HG03196 (cell line): ENCODE measurements at regions not wholly inside any gene's neighbourhood (a gene's known extent, or its start where the extent isn't known, plus 50 kb on each side); places are given as distances from the start of the nearest gene placed in this dataset.

ENCODE experiments used
- ATAC-seq: cut with Tn5 transposase; IDR thresholded peaks from one replicate; pipeline ENCODE4 v1.9.1; 2021; ENCODE audit not compliant: unreplicated experiment

DNA sequence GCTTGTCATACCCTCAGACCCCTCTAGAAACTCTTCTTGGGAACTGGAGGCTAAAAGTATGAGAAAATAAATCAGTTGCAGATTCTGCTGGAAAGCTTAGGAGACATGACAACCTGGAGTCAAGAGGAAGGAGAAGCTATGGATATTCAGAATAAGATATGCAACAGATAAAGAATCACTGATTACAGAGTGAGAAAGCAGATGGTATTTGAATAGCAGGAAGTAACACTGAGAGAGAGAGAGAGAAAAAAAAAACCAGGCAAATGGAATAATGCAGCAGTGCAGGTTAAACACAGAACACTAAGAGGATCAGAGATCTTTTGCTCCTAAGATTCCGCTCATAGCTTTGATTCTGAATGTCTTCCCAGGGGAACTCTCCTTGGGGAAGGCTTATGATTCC lies 1284.1 kb upstream of the NXPH2 start:
- no peak for ATAC-seq

DNA sequence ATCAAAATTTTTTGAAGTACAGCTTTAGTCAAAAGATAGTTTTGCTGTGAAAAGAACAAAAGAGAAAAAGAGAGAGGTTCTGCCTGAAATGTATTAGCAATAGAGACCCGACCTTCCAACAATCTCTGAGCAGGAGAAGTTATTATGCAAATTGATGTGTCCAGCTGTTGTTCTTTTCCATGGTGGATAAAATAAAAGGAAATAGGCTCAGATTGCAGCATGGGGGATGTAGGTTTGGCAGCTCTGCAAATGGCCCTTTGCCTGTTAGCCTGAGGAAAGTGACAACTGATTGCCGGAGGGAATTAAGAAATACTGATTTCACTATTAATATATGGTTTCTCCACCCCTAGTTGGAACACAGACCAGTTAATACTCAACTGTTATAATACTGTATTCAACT lies 1283.2 kb upstream of the NXPH2 start:
- no peak for ATAC-seq

DNA sequence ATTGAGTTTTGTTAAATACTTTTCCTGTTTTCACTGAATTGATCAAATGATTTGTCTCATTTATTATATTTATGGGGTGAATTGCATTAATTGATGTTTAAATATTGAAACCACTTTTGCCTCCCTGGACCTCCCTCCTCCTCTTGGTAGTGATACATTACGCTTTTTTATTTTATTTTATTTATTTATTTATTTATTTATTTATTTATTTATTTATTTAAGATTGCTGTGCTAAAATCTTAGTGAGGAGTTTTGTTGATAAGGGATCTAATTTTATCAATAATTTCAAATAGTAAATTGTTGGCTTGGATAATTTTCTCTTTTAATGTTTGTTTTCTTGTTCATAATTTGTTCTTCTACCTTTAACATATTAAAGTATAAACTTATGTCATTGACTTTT lies 1281.0 kb upstream of the NXPH2 start:
- no peak for ATAC-seq

DNA sequence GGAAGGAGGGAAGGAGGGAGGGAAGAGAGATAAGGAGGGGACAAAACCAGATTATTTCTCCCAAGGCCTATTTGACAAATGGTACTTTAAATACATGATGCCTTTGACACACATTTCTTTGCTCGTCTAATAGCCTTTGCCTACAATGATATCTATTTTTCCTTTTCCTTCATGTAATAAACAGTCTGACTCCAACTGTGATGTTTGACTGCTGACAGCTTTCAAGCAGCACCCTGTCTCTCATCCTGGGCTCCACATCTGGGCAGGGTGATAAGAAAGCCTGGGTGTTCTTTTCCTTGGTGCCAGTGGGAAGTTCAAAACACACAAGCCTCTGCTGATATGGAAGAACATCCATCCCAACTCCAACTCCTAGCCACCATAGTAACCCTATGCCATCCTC lies 1277.7 kb upstream of the NXPH2 start:
- no peak for ATAC-seq

DNA sequence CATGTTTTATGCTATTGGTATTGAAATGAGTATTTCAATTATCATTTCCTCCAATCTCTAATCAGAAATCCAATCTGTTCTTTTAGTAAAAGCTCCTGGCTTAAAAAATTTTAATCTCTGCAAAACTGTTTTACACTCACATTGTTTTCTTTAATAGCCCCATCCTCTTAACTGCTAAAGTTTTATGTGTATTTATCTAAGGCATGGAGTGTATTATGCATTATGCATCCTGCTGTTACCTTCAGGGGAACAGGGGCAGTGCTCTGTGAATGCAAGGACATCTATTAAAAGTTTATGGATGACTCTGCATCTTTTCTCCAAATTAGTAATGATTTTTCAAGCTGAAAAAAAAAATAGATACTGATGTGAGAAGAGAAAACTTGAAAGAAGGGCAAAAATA lies 1261.6 kb upstream of the NXPH2 start:
- ATAC-seq, result no peak

DNA sequence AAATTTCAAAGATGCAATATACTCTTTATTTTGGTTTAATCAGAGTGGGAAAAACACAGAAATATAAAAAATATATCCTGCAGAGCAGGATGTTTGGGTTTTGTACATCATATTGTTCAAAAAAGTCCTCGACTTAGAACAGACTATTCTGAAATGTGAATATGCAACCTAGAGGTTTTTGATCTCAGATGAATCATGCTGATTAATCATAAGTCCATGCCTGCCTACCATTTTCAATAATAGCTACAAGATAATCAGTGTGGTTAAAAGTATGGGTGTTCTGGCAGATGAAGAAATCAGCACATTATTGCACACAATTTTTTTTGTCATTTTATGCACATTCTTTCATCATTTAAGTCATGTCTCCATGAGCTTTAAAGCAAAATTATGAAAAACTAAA lies 1261.0 kb upstream of the NXPH2 start:
- no peak for ATAC-seq

DNA sequence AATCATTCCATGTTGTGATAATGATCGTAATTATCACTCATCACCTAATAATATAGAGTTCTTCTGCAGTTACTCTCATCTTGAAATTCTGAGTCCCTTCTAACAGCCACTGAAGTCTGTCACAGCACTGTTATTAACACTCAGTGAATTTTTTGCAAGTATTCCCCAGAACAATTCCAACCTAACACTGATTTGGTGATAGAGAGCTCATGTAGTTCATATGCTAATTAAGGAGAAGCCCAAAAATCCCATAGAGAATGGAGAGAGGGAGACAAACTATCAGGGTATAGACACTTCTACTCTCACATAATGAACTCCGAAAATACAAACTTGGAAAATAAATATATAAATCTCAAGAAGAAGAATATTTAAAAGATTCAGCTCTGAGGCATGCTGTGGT lies 1253.4 kb upstream of the NXPH2 start:
- ATAC-seq, result no peak

DNA sequence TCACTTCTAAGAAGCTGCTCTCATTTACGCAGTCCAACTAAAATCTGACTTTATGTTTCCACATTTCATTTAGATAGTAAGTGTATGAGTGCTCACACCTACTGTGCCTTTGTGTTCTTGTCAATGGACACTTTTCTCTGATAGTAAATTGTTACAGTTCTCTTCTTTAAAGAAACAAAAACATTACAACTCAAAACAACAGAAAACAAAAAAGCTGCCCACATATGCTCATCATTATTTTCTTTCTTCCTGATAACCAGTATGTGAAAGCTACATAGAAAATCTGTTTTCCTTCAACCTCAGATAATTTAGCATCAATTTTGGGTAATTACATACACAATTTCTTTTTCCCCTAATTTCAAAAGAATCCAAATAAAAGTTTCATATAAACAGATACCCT lies 1247.8 kb upstream of the NXPH2 start:
- ATAC-seq, result no peak

DNA sequence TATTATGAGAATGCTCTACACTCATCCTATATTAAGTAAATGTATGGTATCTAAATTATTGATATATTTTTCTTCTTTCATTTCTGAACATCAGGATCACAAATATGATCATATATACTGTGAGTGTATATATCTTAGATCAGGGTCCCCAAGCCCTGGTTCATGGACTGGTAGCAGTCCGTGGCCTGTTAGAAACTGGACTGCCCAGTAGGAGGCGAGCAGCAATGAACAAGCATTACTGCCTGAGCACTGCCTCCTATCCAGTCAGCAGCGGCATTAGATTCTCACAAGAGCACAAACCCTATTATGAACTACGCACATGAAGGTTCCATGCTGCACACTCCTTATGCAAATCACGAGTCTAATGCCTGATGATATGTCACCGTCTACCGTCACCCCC lies 1247.1 kb upstream of the NXPH2 start:
- ATAC-seq, result no peak

DNA sequence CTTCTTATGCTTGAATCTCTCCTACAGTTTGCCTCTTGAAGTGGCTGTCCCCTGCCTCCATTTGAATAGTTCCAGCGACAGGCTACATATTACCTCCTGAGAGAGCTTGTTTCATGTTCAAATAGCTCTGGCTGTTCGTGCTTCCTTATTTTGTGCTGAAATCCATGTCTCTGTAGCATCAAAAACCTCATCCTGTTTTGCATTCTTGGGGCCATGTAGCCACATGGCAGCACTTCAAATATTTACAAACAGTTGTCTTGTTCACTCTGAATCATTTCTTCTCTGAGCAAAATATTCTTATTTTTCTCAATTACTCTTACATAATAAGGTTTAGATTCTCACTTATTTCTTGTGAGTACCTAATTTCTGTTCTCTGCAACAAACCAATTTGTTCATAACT lies 1243.1 kb upstream of the NXPH2 start:
- no peak for ATAC-seq

DNA sequence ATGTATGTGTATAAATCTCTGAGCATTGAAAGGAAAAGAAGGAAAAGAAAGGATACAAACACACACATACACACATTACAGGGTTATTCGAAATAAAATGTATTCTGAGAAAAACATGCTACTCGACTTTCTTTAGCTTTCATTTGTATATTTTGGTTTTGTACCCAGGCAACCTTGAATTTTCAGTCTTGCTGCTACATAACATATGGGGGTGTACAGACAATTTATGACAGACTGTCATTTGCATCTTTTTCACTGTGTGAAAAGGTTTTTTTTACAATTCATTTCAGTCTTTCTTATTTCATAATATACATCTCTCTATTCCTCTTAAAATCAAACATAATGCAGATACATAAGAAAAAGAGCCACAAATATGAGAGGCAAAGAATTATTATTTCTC lies 1238.4 kb upstream of the NXPH2 start:
- no peak for ATAC-seq

DNA sequence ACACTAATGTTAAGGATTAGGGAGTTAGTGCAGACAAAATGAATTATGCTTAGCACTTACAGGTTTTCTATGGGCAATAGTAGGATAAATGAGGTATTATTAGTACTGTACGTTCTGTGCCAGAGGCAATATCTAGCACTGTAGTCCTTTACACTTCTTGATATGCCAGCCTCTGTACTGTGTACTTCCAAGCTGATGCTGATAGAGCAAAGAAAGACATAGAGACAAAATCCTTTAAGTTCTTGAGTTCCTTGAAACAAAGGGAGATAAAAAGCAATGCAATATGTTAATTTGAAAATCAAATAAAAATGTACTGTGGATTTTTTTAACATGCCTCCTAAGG lies 1234.0 kb upstream of the NXPH2 start:
- ATAC-seq, result no peak

DNA sequence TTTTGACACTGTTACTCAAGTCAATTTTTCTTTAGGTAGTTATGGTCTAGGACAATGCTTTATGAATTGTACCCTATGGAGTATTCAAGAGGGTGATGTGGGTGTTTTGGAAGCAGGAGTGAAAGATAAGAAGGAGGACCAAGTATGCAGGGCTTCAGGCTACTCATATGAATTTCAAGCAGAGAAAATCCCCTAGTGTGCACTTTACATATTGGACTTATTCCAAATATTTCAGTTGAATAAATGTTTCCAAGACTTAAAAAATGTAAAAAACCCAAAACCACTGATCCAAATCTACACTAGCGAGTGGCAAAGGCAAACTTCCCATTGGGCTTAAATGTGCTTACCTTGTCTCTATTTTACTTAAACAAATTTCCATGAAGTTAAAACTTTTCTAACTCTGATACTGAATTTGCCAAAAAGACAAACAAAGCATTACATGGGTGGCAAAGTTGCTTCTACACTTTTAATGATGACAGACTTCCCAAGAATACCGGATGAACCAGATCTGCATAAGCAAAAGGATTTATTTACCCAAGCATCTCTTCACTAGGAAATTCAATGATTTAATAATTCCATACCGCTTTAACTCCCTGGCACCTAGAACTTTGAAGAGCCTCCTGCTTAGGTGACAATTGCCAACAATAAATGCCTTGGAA lies 1233.5 kb upstream of the NXPH2 start:
- no peak for ATAC-seq

DNA sequence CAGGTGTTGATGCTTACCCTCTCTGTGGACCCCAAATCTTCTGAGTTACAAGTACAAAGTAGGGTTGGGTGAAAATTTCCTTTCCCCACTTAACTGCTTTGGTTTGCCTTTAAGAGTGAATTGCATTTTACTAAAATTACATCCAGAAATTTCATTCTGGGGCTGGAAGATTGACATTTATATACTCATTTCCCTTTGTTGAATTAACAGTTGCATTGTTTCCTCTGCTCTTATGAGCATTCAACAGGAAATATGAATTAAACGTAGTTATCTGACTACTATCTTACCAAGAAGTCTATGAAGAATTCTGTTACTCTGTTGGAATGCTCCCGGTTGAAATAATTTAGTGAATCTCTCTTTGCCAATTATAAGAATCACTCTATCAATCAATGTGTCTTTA lies 1231.1 kb upstream of the NXPH2 start:
- ATAC-seq, result no peak

DNA sequence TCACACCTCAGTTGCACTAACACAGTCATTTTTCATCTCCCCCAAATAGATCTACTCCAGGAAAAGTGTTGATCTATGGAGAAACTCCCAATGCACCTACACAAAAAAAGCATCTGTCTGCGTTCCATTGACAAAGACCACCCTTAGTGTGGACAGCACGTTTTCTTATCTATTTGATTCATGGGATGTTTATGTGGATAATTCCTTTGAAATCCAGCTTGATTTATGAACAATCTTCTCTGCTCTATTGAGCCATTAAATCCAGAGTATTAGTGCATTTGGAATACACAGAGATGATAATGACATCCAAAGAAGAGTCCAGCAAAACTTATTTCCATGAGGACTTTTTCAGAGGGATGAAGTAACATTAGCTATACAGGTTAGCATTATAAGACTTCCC lies 1221.9 kb upstream of the NXPH2 start:
- ATAC-seq, result no peak

DNA sequence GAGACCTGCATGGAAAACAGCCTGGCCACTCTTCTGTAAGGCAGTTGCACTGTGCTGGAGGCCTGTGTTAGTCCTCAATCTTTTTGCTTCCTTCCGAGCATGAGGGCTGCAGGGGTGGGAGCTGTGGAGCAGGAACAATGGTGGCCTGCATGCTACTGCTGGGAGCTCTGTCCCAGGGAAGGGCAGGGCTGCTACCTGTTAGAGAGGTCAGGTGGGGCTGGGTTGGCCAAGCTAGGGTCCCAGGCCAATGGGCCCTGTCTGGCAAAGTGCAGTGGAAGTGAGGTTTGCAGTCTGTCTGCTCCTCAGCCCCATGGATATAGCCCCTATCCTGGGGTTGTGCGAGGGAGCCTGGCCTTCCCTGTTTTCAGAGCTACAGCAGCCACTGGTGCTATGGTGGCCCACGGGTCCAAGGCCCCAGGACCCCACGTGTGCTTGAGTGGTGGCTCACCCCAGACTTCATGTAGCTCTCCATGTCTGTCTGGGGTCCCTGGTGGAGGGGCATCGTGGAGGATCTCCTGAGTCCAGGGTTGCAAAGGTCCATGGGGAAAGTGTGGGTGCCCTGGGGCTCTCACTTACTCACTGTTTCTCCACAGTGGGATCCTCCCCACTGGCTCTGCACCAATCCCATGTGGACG lies 1212.6 kb upstream of the NXPH2 start:
- ATAC-seq, result no peak

DNA sequence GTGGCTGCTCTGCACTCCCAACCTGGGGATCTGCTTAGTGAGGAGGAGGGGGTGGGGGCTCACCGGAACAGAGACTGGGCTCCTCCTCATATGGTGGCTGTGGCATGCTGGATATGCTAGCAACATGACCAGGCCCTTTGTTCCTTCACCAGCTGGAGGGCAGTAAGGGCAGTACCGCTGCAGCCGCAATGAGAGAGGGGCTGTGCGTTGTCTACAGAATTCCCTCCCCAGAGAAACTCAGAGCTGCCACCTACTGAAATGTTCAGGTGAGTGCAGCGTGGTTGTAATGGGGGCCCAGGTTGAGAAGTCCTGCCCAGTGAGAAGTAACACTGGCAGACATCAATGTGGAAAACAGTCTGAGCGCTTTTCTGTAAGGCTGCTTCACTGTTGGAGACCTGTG lies 1211.9 kb upstream of the NXPH2 start:
- ATAC-seq, result no peak

DNA sequence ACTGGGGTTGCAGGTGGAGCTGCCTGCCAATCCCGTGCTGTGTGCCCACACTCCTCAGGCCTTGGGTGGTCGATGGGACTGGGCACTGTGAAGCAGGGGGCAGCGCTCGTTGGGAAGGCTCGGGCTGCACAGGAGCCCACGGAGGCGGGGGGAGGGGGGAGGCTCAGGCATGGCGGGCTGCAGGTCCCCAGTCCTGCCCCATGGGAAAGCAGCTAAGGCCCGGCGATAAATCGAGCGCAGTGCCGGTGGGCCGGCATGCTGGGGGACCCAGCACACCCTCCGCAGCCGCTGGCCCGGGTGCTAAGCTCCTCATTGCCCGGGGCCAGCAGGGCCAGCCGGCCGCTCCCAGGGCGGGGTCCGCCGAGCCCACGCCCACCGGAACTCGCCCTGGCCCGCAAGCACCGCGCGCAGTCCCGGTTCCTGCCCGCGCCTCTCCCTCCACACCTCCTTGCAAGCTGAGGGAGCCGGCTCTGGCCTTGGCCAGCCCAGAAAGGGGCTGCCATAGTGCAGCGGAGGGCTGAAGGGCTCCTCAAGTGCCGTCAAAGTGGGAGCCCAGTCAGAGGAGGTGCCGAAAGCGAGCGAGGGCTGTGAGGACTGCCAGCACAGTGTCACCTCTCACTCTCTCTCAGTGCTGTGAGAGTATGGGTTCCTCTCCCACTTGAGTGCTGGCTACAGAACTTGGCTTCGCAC lies 1210.6 kb upstream of the NXPH2 start:
- no peak for ATAC-seq

DNA sequence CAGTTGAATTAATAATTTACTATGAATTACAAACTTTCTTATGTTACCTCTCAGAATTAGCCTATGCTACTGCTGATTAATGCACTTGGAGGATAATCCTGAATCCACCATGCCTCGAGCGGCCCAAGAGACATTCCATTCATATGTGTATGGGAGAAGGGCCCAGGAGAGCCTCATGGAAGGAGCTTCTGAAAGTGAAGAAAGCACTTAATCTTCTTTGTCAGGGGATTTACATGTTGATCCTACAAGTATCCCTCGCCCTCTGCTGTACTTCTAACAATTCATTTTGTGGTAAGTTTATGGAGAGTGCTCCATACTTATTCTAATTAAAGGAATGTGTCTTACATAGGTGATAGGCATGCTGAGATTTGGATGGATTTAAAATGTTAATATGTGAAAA lies 1189.1 kb upstream of the NXPH2 start:
- ATAC-seq, result no peak

DNA sequence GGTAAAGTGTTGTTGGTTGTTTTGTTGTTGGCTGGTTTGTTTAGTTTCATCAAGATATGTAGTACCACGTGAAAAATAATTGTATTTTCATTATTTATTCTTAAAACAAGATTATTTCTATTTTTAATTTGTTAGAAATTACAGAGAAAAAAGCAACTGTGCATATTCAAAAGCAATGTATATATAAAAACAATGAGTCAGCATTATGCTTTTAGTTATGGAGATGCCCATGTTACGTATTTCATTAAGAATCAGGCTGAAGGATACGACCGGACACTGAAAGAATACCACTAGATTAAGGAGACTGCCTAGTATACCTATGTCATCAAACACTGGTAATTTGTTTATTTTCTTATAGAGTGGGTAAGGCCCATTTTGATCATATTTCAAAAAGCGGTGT lies 1188.4 kb upstream of the NXPH2 start:
- no peak for ATAC-seq

DNA sequence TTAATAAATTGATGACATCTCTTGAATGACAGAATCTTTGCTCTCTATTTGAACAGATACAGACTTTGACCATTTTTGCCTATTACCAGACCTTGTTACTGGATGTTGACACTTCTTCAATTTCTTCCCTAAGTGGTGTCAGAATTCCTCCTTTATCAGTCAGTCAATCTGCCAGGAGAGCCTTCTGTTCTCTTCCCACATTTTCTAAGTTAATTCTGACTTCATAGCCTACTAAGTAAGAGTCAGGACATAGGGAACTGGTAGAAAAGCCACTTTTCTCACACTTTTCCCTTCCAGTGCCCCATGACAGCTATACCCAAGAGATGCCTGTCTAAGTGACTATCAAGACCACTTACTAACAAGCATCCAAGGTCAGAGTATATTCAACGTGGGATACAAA lies 1187.5 kb upstream of the NXPH2 start:
- ATAC-seq, result no peak

DNA sequence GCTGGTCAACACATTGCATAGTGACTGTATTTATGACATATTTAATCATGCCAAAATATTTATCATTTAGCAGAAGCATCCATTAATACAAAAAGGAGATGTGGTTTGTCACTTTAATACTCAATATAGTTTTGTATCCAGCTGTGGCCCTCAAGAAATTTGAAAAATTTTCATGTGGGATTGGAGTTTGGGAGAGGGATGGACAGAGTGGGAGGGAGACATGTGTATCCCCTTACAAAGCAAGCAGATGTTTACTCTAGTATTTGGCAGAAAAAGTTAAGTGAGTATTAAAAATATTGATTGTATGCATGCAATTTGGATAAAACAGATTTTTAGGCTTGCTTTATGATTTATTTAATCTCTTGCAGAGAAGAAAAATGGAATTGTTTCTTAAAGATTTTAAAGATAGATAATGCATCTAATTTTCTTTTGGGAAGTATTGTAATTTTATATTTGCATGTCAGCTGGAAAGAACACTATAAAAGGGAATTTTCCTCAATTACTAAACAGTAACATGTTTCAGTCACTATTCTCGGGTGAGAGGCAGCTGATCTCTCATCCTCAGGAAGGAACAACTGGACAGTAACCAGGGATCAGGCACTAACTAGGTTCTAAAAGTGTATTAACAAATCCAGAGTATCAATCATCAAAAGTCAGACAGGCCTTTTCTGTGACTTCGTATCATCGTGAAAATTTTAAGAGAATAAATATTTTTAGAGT lies 1184.7 kb upstream of the NXPH2 start:
- ATAC-seq, result no peak
